Stomach (tissue), 8 donors: ENCODE measurements at regions not wholly inside any gene's neighbourhood (a gene's known extent, or its start where the extent isn't known, plus 50 kb on each side); places are given as distances from the start of the nearest gene placed in this dataset.

Experiments used
- DNase-seq, 2 donors: peaks; one replicate each; pipeline versions ENCODE4 v3.0.0 to v3.0.0-alpha.2; 2013 to 2019
- H3K27ac ChIP-seq, 5 donors: fragments of 200-600 bp in 4 of 5; sonication (generic) in 4 of 5; one replicate each; pipeline ENCODE4 v1.5.1; 2013 to 2019; ENCODE audit warnings: mild to moderate bottlenecking in 1 of 5, moderate library complexity in 1 of 5
- H3K27me3 ChIP-seq, 3 donors: fragments of 200-600 bp; sonication (generic); one replicate each; pipeline ENCODE4 v1.5.1; 2017 to 2019; ENCODE audit warnings: mixed run types in 1 of 3
- H3K36me3 ChIP-seq, 4 donors: fragments of 200-600 bp; sonication (generic); 1 replicate in 3 of 4; 2 replicates in 1 of 4; pipeline ENCODE4 v1.5.1; 2016 to 2019
- H3K4me1 ChIP-seq, 4 donors: fragments of 200-600 bp; sonication (generic); one replicate each; pipeline ENCODE4 v1.5.1; 2016 to 2019
- H3K4me3 ChIP-seq, 4 donors: fragments of 200-600 bp; sonication (generic) in 3 of 4; one replicate each; pipeline ENCODE4 v1.5.1; 2016 to 2019; ENCODE audit warnings: mild to moderate bottlenecking in 1 of 4
- H3K9me3 ChIP-seq, 4 donors: fragments of 200-600 bp; sonication (generic); one replicate each; pipeline ENCODE4 v1.5.1; 2016 to 2019
- EP300 ChIP-seq: sonication (generic); formaldehyde crosslinking; IDR thresholded peaks from one replicate; pipeline ENCODE4 v1.6.1; 2017; ENCODE audit warnings: antibody characterized with exemption
- POLR2A ChIP-seq, 4 donors: fragments of 450-650 bp; IDR thresholded peaks; one replicate each; pipeline ENCODE4 v1.6.1; 2016; ENCODE audit warnings: antibody characterized with exemption in 4 of 4, control low read depth in 2 of 4, mild to moderate bottlenecking in 1 of 4, moderate library complexity in 1 of 4
- POLR2AphosphoS5 ChIP-seq, 3 donors: sonication (generic); formaldehyde crosslinking; IDR thresholded peaks; one replicate each; pipeline ENCODE4 v1.6.1; 2016; ENCODE audit warnings: antibody characterized with exemption in 3 of 3
- WGBS, 5 donors: extraction: QIAGEN DNeasy Blood & Tissue Kit in 3 of 5; methylation state at CpG; one replicate each; pipeline versions ENCODE4 v1.1.5 to v1.1.7; 2013 to 2018; 5-methylcytosine and 5-hydroxymethylcytosine counted together
- intact Hi-C: fragments of 100-400 bp; cut with DNase I; formaldehyde crosslinking; loops from one replicate; pipeline ENCODE4 v1.15.1; 2023; ENCODE audit warnings: low total_unique reads
- TF ChIP-seq, protein P1 (sequence below), 7 experiments: fragments of 450-650 bp in 4 of 7; fragments of 200-600 bp in 3 of 7; sonication (generic) in 3 of 7; IDR thresholded peaks; one replicate each; pipeline ENCODE4 v1.5.1; 2016 to 2019; ENCODE audit warnings: antibody characterized with exemption in 7 of 7, control low read depth in 2 of 7, mild to moderate bottlenecking in 1 of 7
- donor health status: healthy with polysubstance abuse.
- donor health status: Bipolar disorder and iron deficiency.
- donor health status: healthy.

DNA sequence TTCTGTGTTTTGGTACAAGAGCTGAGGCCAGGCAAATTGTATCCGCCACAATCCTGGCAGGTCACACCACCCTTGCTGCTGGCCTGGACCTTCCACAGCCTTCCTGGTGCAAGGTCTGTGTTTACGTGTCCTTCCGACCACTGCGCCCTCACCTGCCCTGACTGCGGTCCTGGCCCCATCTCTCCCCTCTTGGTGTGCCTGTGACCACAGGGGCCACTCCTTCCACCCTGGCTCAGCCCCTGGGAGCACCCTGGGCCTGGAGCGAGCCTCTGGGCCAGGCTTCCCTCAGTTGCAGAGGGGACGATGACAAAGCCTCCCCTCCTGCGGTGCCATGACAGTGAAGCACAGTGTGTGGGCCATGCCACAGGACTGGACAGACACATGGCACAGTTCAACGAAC, 104.5 kb downstream of the PLXNA1 start:
- Histone ChIP-seq H3K9me3 (no peaks in the 10 kb centered on the region), H3K4me1 (peaks cover 0 to 3% (median 0%) of the 10 kb centered on the region in 4 donors), H3K4me3 (no peak overlapping the region), H3K27me3 (peaks cover 0 to 14% (median 0%) of the 10 kb centered on the region in 3 donors), H3K36me3 (no peaks in the 10 kb centered on the region), H3K27ac (no peak overlapping the region)
- DNase-seq: no peak
- 84 to 87% (median 87%) methylated on average over 9 of the region's 9 CpGs for WGBS, 5 donors
- intact Hi-C loops: no loop called here
- no peak for TF ChIP-seq POLR2A (IDR thresholded peaks at IDR 0.05)

DNA sequence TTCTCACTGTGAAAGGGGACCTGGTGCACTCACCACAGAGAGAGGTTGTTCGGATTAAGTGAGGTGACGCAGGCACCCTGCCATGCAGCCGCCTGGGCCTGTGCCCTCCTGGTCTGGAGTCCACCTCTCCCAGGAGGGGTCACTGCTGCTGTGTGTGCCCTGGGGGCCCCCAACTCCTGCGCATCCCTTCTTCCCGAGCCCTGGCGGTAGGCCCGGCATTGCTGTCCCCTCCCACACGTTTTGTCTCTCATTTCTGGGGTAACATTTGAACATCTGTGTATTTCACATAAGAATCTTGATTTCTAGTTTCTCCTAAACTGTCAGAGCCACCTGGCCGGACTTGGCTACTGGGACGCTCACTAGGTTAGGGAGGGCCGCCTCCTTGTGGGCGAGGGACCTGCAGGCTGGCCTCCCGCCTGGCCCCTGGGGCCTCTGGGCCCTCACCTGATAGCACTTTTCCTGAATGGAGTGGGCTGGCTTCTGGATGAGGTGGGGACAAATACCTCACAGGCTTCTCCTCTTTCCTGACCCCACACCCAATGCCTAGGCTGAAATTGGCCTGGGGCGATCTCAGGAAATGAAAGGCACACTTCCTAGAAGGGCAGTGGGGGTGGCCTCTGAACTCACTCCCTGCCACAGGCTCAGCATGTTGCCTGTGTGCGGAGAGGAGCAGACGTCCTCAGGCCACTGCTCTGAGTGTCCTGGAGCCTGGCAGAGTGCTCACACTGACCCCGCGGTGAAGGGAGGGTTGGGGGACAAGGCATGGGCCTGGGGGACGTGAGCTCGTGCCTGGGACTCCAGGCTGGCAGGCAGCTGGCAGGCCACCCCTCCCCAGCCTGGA, 104.2 kb upstream of the PRR23E start:
- no peak for TF ChIP-seq EP300
- TF ChIP-seq, protein P1, sequence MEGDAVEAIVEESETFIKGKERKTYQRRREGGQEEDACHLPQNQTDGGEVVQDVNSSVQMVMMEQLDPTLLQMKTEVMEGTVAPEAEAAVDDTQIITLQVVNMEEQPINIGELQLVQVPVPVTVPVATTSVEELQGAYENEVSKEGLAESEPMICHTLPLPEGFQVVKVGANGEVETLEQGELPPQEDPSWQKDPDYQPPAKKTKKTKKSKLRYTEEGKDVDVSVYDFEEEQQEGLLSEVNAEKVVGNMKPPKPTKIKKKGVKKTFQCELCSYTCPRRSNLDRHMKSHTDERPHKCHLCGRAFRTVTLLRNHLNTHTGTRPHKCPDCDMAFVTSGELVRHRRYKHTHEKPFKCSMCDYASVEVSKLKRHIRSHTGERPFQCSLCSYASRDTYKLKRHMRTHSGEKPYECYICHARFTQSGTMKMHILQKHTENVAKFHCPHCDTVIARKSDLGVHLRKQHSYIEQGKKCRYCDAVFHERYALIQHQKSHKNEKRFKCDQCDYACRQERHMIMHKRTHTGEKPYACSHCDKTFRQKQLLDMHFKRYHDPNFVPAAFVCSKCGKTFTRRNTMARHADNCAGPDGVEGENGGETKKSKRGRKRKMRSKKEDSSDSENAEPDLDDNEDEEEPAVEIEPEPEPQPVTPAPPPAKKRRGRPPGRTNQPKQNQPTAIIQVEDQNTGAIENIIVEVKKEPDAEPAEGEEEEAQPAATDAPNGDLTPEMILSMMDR (IDR thresholded peaks at IDR 0.05): no peak
- TF ChIP-seq POLR2AphosphoS5 (IDR thresholded peaks at IDR 0.05): no peak
- TF ChIP-seq POLR2A (IDR thresholded peaks at IDR 0.05): no peak
- Histone ChIP-seq H3K9me3 (no peaks in the 10 kb centered on the region), H3K27me3 (peaks cover 0 to 14% (median 0%) of the 10 kb centered on the region in 3 donors), H3K4me1 (peaks cover 0 to 8% (median 0%) of the 10 kb centered on the region in 4 donors), H3K27ac (no peak overlapping the region), H3K36me3 (no peaks in the 10 kb centered on the region), H3K4me3 (no peak overlapping the region)
- no peak for DNase-seq
- intact Hi-C loops: no loop called here
- WGBS, 5 donors: 76 to 87% (median 85%) methylated on average over 11 to 20 of the region's 20 CpGs

DNA sequence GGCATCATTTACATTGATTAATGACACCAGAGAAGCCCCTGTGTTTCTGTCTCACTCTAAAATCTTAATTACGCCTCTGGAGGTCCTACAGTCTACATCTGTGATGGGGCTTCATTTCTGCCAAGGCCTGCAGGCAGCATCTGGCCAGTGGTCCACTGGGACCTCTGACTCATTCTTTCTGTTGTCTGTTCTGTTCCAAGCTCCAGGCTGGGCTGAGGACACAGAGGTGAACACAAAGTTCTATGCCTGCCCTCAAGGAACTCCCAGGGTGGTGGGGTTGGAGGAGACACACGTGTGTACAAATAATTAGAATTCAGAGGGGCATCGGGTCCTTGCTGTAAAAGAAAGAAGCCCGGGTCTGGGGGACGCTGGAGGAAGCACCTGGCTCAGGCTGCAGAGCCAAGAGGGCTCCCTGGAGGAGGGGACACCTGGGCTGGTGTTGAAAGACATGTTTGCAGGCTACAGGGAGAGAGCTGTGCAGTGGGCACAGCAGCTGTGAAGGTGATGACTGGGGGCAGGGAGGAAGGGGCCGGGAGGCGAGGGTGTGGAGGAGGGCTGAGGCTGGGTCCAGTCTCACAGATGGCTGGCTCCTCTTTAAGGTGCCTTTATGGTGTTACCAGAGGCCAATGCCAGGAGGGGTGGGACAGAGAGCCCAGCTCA, 103.3 kb upstream of the PRR23E start:
- no peaks in the 10 kb centered on the region for H3K36me3 ChIP-seq
- peaks cover 0 to 14% (median 0%) of the 10 kb centered on the region in 3 donors for H3K27me3 ChIP-seq
- intact Hi-C loops: no loop called here
- H3K4me3 ChIP-seq: no peak overlapping the region
- DNase-seq: peak in 1 of 2 donors; percentile 45
- TF ChIP-seq POLR2A (IDR thresholded peaks at IDR 0.05): no peak
- TF ChIP-seq, protein P1 (IDR thresholded peaks at IDR 0.05): no peak
- H3K4me1 ChIP-seq: peaks cover 0 to 8% (median 0%) of the 10 kb centered on the region in 4 donors
- H3K27ac ChIP-seq: no peak overlapping the region
- H3K9me3 ChIP-seq: no peaks in the 10 kb centered on the region
- whole genome bisulfite sequencing, 5 donors: 75 to 86% (median 84%) methylated on average over 7 of the region's 7 CpGs

DNA sequence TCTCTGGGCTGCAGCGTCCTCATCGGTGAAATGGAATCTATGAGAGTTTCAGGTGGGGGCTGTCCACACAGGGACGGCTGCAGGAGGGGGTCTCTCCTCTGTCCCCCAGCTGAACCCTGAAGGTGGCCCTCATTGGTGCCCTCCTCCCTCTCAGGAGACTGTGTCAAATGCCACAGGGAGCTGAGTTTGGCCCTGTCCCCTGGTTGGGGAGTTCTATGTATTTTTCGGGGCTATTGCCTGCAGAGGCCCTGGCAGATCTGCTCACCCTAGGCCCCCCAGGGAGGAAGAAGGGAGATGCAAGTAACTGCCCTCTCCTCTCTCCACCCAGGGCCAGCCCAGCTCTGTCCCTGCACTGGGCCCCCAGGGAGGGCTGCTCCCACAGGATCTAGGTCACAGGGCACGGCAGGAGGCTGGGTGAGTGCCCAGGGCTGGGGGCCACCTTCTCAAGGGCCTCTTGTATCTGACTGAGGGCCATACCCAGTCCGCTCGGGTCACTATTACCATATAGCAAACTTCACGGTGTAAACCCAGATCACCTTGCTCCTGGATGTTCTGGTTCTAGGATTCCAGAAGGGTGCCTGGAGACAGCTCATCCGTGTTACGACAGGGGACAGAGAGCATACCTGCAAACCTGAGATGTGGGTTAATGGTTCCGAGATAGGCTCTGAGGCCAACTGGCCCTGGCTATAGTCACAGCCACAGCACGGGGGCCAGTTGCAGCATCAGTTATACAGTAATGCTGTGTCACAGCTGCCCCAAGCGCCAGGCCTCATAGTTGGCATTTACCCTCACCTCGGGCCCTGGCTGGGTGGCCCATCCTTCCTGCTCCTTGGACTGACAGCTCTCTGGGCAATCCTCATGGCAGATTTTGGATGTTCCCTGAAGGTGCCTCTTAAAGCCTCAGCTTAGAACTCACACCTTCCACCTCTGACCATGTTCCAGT, 102.4 kb upstream of the PRR23E start:
- peak in 1 of 2 donors; percentile 16 for DNase-seq
- H3K27ac ChIP-seq: no peak overlapping the region
- WGBS, 5 donors: 79 to 85% (median 80%) methylated on average over 12 to 14 of the region's 14 CpGs
- TF ChIP-seq POLR2AphosphoS5 (IDR thresholded peaks at IDR 0.05) (no peak), POLR2A (IDR thresholded peaks at IDR 0.05) (no peak), EP300 (no peak)
- TF ChIP-seq, protein P1 (IDR thresholded peaks at IDR 0.05): no peak
- peaks cover 0 to 2% (median 0%) of the 10 kb centered on the region in 4 donors for H3K9me3 ChIP-seq
- intact Hi-C loops: no loop called here
- peaks cover 0 to 8% (median 0%) of the 10 kb centered on the region in 4 donors for H3K4me1 ChIP-seq
- H3K27me3 ChIP-seq: peaks cover 0 to 13% (median 0%) of the 10 kb centered on the region in 3 donors
- H3K4me3 ChIP-seq: no peak overlapping the region
- no peaks in the 10 kb centered on the region for H3K36me3 ChIP-seq
